ENCODE measurements at regions not wholly inside any gene's neighbourhood (a gene's known extent, or its start where the extent isn't known, plus 50 kb on each side); places are given as distances from the start of the nearest gene placed in this dataset.

GRCh38 chr19:28497887-28498286 is 715.1 kb downstream of the UQCRFS1 start:
- TF ChIP-seq CTCF (conservative IDR thresholded peaks at IDR 0.05) (no peak), EZH2 (IDR thresholded peaks at IDR 0.05; ENCODE audit: low read depth) (no peak)

Measured in PC-9 (cell line).